Epithelial cell of proximal tubule (primary cell): ENCODE measurements at regions not wholly inside any gene's neighbourhood (a gene's known extent, or its start where the extent isn't known, plus 50 kb on each side); places are given as distances from the start of the nearest gene placed in this dataset.

Experiments
- DNase-seq: peaks from one replicate; pipeline ENCODE4 v3.0.0-alpha.2; 2011; ENCODE audit warnings: low read depth
- H3K4me3 ChIP-seq: 2 replicates; pipeline ENCODE4 v1.5.1; 2011; ENCODE audit warnings: low read depth, mild to moderate bottlenecking, low read length
- CTCF ChIP-seq: conservative IDR thresholded peaks from 2 replicates; pipeline ENCODE4 v1.5.1; 2012; ENCODE audit warnings: low read depth, mild to moderate bottlenecking, low read length

GRCh38 chr2:142180820-142181533 is 50.2 kb upstream of the LRP1B start:
- no peak for DNase-seq
- TF ChIP-seq CTCF: peak; percentile 77
- no peak overlapping the region for H3K4me3 ChIP-seq
